OCI-LY3 (cell line): ENCODE measurements at regions not wholly inside any gene's neighbourhood (a gene's known extent, or its start where the extent isn't known, plus 50 kb on each side); places are given as distances from the start of the nearest gene placed in this dataset.

Experiments
- CTCF ChIP-seq: fragments of 200-600, 300-600 bp; sonication (generic); IDR thresholded peaks from 2 replicates; pipeline ENCODE4 v1.5.1; 2014; ENCODE audit warnings: antibody characterized with exemption, low read length, low read depth
- EZH2phosphoT487 ChIP-seq: fragments of 200-600 bp; shearing (Covaris generic); IDR thresholded peaks from 2 replicates; pipeline ENCODE4 v1.6.1; 2018; ENCODE audit warnings: antibody characterized with exemption, mixed run types, low read depth

- TF ChIP-seq CTCF (no peak), EZH2phosphoT487 (no peak)
Observed at GRCh38 chr10:3241274-3241921, 68.8 kb upstream of the PITRM1 start.
